WI38 (cell line): ENCODE measurements at regions not wholly inside any gene's neighbourhood (a gene's known extent, or its start where the extent isn't known, plus 50 kb on each side); places are given as distances from the start of the nearest gene placed in this dataset.
"Not testable (repeated sequence)": the region's sequence is repeated elsewhere in the genome, so short reads cannot be mapped to it uniquely, and the experiment has no call there.

ENCODE experiments used
- H3K4me3 ChIP-seq: 2 replicates; pipeline ENCODE4 v1.5.1; 2011; ENCODE audit warnings: low read depth, mild to moderate bottlenecking, control low read depth, low read length
- TF ChIP-seq, protein P1 (sequence below): IDR thresholded peaks from 2 replicates; pipeline ENCODE4 v1.5.1; 2012; ENCODE audit warnings: low read depth, mild to moderate bottlenecking, control low read depth, low read length

DNA sequence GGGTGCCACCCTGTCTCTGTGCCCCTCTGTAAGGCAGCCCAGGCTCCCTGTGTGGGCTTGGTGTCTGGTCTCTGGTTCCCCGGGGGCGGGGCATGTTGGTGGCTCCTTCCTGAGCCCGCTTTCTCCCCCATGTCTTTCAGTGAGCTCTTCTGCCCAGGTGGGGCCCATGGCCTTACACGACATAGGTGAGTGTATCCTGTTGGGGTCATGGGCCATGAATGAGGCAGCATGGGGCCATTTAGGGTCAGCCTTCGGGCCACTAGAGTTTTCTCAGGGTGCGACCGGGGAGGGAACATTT, 195.1 kb downstream of the UBE3A start:
- TF ChIP-seq, protein P1, sequence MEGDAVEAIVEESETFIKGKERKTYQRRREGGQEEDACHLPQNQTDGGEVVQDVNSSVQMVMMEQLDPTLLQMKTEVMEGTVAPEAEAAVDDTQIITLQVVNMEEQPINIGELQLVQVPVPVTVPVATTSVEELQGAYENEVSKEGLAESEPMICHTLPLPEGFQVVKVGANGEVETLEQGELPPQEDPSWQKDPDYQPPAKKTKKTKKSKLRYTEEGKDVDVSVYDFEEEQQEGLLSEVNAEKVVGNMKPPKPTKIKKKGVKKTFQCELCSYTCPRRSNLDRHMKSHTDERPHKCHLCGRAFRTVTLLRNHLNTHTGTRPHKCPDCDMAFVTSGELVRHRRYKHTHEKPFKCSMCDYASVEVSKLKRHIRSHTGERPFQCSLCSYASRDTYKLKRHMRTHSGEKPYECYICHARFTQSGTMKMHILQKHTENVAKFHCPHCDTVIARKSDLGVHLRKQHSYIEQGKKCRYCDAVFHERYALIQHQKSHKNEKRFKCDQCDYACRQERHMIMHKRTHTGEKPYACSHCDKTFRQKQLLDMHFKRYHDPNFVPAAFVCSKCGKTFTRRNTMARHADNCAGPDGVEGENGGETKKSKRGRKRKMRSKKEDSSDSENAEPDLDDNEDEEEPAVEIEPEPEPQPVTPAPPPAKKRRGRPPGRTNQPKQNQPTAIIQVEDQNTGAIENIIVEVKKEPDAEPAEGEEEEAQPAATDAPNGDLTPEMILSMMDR: no peak
- no peak overlapping the region for H3K4me3 ChIP-seq

DNA sequence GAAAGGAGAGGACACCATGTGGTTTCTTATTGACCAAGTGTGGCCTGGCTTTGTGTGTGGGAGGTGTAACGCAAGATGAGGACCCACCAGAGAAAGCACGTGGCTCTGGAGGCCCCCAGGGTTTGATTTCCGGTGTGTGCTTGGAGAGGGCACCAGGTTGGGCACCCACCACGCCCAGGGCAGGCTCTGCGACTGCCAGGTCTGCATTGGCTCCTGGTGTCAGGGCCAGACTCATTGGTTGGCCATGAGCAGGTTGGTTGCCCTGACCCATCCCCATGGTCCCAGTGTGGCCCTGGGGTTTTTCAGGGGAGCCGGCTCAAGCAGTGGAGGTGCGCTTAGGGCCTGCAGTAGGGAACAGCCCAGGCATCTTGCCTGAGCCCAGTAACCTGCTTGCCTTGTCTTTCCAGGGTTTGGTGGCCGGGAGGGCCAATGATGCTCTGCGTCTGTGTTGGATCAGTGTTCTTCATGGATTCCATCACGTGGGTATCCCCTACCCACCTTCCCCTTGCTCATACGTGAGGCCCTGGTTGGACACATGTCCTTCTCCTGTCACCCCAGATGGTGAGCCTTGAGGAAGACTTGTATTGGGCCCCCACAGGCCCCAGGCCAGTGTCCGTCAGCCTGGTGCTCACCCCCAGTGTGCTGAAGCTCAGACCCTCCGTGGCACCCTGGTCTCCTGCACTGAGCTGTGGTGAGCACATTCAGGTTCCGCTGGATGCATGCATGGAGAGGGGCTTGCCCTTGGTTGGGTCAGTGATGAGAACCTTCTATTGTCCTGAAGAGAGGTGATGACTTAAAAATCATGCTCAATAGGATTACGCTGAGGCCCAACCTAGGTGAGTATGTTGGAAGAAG, 193.9 kb downstream of the UBE3A start:
- H3K4me3 ChIP-seq: no peak overlapping the region
- TF ChIP-seq, protein P1: no peak

DNA sequence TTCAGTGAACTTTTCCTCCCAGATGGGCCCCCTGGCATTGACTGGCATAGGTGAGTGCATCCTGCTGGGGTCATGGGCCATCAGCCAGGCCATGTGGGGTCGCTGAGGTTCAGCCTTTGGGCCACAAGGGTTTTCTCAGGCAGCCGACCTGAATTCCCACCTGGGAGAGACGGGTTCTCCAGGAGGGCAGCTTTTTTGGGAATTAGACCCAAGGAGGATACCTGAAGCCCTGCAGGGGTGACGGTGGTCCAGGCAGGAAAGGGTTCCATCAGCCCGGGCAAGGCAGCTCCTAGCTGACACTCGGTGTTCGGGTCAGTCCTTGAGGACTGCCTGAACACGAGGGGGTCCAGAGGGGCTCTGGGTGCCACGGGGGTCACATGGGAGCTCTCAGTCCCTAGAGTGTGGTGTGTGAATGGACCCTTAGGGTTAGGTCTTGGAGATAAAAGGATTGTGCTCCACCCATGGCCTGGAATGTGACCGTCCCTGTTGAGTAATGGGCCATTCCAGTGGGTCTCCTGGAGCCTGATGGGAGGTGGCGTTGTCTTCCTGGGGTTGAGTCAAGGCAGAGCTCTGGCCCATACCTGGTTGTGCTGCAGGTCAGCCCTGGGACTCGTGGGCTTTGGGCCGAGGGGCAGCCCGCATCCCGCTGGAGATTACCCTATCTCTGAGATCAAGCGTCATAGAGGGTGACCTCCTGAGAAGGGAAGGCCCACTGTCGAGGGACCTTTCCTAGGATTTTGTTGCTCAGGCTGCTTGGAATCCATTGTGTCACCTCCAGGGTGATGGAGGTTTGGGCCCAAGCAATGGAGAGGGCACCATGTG, 192.8 kb downstream of the UBE3A start:
- no peak overlapping the region for H3K4me3 ChIP-seq
- TF ChIP-seq, protein P1: no peak

DNA sequence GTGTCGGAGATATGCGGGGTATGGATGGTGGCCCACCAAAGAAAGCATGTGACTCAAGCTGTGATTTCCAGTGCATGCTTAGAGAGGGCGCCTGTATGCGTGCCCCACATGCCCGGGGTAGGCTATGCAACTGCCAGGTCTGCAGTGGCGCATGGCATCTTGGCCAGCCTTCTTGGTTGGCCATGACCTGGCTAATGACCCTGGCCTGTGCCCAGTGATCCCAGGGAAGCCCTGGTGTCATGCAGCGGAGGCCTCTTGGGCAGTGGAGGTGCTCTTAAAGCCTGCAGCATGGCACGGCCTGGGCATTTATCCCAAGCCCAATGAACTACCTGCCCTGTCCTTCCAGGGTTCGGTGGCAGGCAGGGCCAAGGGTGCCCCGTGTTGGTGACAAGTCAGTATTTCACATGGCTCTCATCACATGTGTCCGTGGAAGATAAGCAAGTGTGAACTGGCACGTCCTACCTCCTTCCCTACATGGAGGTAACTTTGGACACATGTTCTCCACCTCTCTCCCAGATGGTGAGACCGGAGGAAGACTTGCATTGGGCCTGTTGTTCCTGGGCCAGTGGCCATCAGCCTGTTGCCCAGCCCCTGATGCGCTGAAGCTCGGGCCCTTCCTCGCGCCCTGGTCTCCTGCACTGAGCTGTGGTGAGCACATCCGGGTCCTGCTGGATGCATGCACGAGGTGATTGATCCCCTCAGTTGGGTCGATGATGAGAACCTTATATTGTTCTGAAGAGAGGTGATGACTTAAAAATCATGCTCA, 192.0 kb downstream of the UBE3A start:
- TF ChIP-seq, protein P1: no peak
- H3K4me3 ChIP-seq: no peak overlapping the region

DNA sequence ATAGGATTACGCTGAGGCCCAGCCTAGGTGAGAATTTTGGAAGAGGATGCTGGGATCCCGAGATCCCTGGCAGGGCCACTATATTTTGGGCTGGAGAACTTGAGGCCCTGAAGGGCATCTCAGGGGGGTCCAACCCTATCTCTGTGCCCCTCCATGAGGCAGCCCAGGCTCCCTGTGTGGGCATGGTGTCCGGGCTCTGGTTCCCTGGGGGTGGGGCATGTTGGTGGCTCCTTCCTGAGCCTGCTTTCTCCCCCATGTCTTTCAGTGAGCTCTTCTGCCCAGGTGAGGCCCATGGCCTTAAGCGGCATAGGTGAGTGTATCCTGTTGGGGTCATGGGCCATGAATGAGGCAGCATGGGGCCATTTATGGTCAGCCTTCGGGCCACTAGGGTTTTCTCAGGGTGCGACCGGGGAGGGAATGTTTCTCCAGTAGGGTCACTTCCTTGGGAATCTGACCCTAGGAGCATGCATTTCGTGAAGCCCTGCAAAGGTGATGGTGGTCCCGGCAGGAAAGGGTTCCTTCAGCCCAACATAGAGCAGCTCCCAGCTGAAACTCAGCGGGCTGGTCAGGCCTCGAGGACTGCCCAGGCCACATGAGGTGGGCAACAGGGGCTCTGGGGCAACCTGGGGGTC, 191.3 kb downstream of the UBE3A start:
- H3K4me3 ChIP-seq: no peak overlapping the region
- TF ChIP-seq, protein P1: no peak

DNA sequence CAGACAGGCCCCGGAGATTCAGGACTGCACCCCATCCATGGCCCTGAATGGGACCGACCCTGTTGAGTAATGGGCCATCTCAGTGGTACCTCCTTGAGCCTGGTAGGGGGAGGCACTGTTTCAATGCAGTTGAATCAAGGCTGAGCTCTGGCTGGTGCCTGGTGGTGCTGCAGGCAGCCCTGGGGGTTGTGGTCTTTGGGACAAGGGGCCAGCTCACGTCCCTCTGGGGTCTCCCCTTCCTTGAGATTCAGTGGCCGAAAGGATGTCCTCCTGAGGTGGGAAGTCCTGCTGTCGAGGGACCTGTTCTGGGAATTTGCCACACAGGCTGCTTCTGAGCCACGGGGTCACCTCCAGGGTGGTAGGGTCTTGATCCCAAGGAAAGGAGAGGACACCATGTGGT, 190.7 kb downstream of the UBE3A start:
- not testable (repeated sequence) for H3K4me3 ChIP-seq

DNA sequence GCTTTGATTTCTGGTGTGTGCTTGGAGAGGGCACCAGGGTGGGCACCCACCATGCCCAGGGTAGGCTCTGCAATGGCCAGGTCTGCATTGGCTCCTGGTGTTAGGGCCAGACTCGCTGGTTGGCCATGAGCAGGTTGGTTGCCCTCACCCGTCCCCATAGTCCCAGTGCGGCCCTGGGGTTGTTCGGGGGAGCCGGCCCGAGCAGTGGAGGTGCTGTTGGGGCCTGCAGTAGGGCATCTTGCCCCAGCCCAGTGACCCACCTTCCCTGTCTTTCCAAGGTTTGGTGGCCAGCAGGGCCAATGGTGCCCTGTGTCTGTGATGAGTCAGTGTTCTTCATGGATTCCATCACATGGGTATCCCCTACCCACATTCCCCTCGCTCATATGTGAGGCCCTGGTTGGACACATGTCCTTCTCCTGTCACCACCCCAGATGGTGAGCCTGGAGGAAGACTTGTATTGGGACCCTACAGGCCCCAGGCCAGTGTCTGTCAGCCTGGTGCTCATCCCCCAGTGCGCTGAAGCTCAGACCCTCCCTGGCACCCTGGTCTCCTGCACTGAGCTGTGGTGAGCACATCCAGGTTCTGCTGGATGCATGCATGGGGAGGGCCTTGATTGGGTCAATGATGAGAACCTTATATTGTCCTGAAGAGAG, 190.1 kb downstream of the UBE3A start:
- no peak overlapping the region for H3K4me3 ChIP-seq
- TF ChIP-seq, protein P1: no peak
